Progenitor cell of endocrine pancreas (in vitro differentiated cells): ENCODE measurements at regions not wholly inside any gene's neighbourhood (a gene's known extent, or its start where the extent isn't known, plus 50 kb on each side); places are given as distances from the start of the nearest gene placed in this dataset.

Experiments used
- DNase-seq: peaks from one replicate; pipeline ENCODE4 v3.0.0; 2021; ENCODE audit warnings: low spot score; ENCODE audit not compliant: unreplicated experiment
- H3K27ac Mint-ChIP-seq: 2 replicates; pipeline ENCODE4 v1.8.0; 2021; ENCODE audit warnings: mild to moderate bottlenecking, moderate library complexity, mixed read lengths
- H3K27me3 Mint-ChIP-seq: 2 replicates; pipeline ENCODE4 v1.8.0; 2021; ENCODE audit warnings: mixed read lengths
- H3K36me3 Mint-ChIP-seq: 2 replicates; pipeline ENCODE4 v1.8.0; 2022; ENCODE audit warnings: mixed read lengths; ENCODE audit not compliant: insufficient read depth
- H3K4me1 Mint-ChIP-seq: 2 replicates; pipeline ENCODE4 v1.8.0; 2021; ENCODE audit warnings: low read depth, mixed read lengths
- H3K4me3 Mint-ChIP-seq: 2 replicates; pipeline ENCODE4 v1.8.0; 2021; ENCODE audit warnings: low read depth, mild to moderate bottlenecking, moderate library complexity, mixed read lengths
- H3K9me3 Mint-ChIP-seq: 2 replicates; pipeline ENCODE4 v1.8.0; 2021; ENCODE audit warnings: low read depth, mixed read lengths
- CTCF ChIP-seq: fragments of 200-600 bp; sonication (generic); IDR thresholded peaks from one replicate; pipeline ENCODE4 v1.5.0; 2021; ENCODE audit warnings: antibody characterized with exemption, mild to moderate bottlenecking; ENCODE audit not compliant: unreplicated experiment

GRCh38 chr12:75850721-75851462 lies 180.7 kb downstream of the PHLDA1 start:
- no peaks in the 10 kb centered on the region for H3K36me3 Mint-ChIP-seq
- H3K4me1 Mint-ChIP-seq, result peaks cover 26% of the 10 kb centered on the region
- peaks cover 2% of the 10 kb centered on the region for H3K27me3 Mint-ChIP-seq
- H3K9me3 Mint-ChIP-seq, result peaks cover 4% of the 10 kb centered on the region
- H3K4me3 Mint-ChIP-seq, result no peak overlapping the region
- TF ChIP-seq CTCF, result no peak
- DNase-seq, result no peak
- no peak overlapping the region for H3K27ac Mint-ChIP-seq

GRCh38 chr12:75848961-75849360 lies 182.6 kb downstream of the PHLDA1 start:
- H3K27ac Mint-ChIP-seq, result no peak overlapping the region
- H3K9me3 Mint-ChIP-seq, result peaks cover 5% of the 10 kb centered on the region
- H3K4me1 Mint-ChIP-seq, result peaks cover 36% of the 10 kb centered on the region
- H3K27me3 Mint-ChIP-seq, result peaks cover 2% of the 10 kb centered on the region
- H3K4me3 Mint-ChIP-seq, result no peak overlapping the region
- DNase-seq, result no peak
- no peaks in the 10 kb centered on the region for H3K36me3 Mint-ChIP-seq
- no peak for TF ChIP-seq CTCF

GRCh38 chr12:75848431-75848925 lies 183.1 kb downstream of the PHLDA1 start:
- peaks cover 41% of the 10 kb centered on the region for H3K4me1 Mint-ChIP-seq
- H3K36me3 Mint-ChIP-seq, result no peaks in the 10 kb centered on the region
- peaks cover 5% of the 10 kb centered on the region for H3K9me3 Mint-ChIP-seq
- no peak overlapping the region for H3K27ac Mint-ChIP-seq
- no peak overlapping the region for H3K4me3 Mint-ChIP-seq
- no peak for TF ChIP-seq CTCF
- H3K27me3 Mint-ChIP-seq, result peaks cover 2% of the 10 kb centered on the region
- DNase-seq, result no peak

- Mint-ChIP-seq H3K4me3 (no peak overlapping the region), H3K9me3 (peaks cover 5% of the 10 kb centered on the region), H3K36me3 (no peaks in the 10 kb centered on the region), H3K27me3 (peaks cover 2% of the 10 kb centered on the region), H3K27ac (no peak overlapping the region), H3K4me1 (peaks cover 47% of the 10 kb centered on the region)
- TF ChIP-seq CTCF, result no peak
- no peak for DNase-seq
These were observed 185.5 kb downstream of the PHLDA1 start for GRCh38 chr12:75846102-75846501.

- Mint-ChIP-seq H3K27me3 (peaks cover 2% of the 10 kb centered on the region), H3K36me3 (no peaks in the 10 kb centered on the region), H3K4me3 (no peak overlapping the region), H3K9me3 (peaks cover 5% of the 10 kb centered on the region), H3K27ac (no peak overlapping the region), H3K4me1 (peaks cover 41% of the 10 kb centered on the region)
- TF ChIP-seq CTCF, result no peak
- DNase-seq, result no peak
These were observed 186.6 kb downstream of the PHLDA1 start for GRCh38 chr12:75844985-75845384.
